DND-41 (cell line): ENCODE measurements at regions not wholly inside any gene's neighbourhood (a gene's known extent, or its start where the extent isn't known, plus 50 kb on each side); places are given as distances from the start of the nearest gene placed in this dataset.

Experiments
- ATAC-seq: fragments of 200-7000 bp; cut with Tn5 transposase; 3 replicates; pipeline ENCODE4 v1.9.1; 2021; ENCODE audit warnings: low read depth; ENCODE audit not compliant: insufficient read depth
- DNase-seq: peaks from one replicate; pipeline ENCODE4 v3.0.0-alpha.2; 2020
- H2AFZ ChIP-seq: 2 replicates; pipeline ENCODE4 v1.6.0; 2012; ENCODE audit warnings: low read depth, low read length
- H3K27ac ChIP-seq: 2 replicates; pipeline ENCODE4 v1.5.1; 2012; ENCODE audit warnings: low read length, inconsistent platforms
- H3K27me3 ChIP-seq: fragments of 200-600 bp; sonication (generic); 2 replicates; pipeline ENCODE4 v1.6.0; 2012; ENCODE audit warnings: low read length, mild to moderate bottlenecking, inconsistent platforms; ENCODE audit not compliant: insufficient read depth, poor library complexity
- H3K36me3 ChIP-seq: 2 replicates; pipeline ENCODE4 v1.5.1; 2012; ENCODE audit warnings: low read length, inconsistent platforms; ENCODE audit not compliant: insufficient read depth
- H3K4me1 ChIP-seq: 2 replicates; pipeline ENCODE4 v1.5.1; 2012; ENCODE audit warnings: mild to moderate bottlenecking, low read length; ENCODE audit not compliant: insufficient read depth
- H3K4me2 ChIP-seq: 2 replicates; pipeline ENCODE4 v1.6.0; 2012; ENCODE audit warnings: mild to moderate bottlenecking, moderate library complexity, low read length, inconsistent platforms; ENCODE audit not compliant: insufficient read depth
- H3K4me3 ChIP-seq, 2 experiments: fragments of 200-600 bp in 1 of 2; shearing (Covaris generic) in 1 of 2; 2 replicates each; pipeline ENCODE4 v1.5.1; 2012 to 2016; ENCODE audit warnings: inconsistent platforms in 2 of 2, low read length in 2 of 2, mild to moderate bottlenecking in 2 of 2, low read depth in 1 of 2, moderate library complexity in 1 of 2
- H3K79me2 ChIP-seq: 2 replicates; pipeline ENCODE4 v1.6.0; 2012; ENCODE audit warnings: low read length, inconsistent platforms; ENCODE audit not compliant: insufficient read depth
- H3K9ac ChIP-seq: 2 replicates; pipeline ENCODE4 v1.6.0; 2012; ENCODE audit warnings: low read depth, mild to moderate bottlenecking, inconsistent platforms, low read length, moderate library complexity
- H3K9me3 ChIP-seq: 2 replicates; pipeline ENCODE4 v1.5.1; 2012; ENCODE audit warnings: low read length, moderate library complexity, mild to moderate bottlenecking, inconsistent platforms; ENCODE audit not compliant: insufficient read depth, severe bottlenecking
- H4K20me1 ChIP-seq: 2 replicates; pipeline ENCODE4 v1.6.0; 2012; ENCODE audit warnings: low read length; ENCODE audit not compliant: insufficient read depth
- EZH2 ChIP-seq: IDR thresholded peaks from 3 replicates; pipeline ENCODE4 v1.6.1; 2012; ENCODE audit warnings: borderline replicate concordance, low read depth, mild to moderate bottlenecking, moderate library complexity, low read length, inconsistent platforms; ENCODE audit not compliant: severe bottlenecking
- TF ChIP-seq, protein P1 (sequence below): IDR thresholded peaks from 2 replicates; pipeline ENCODE4 v1.5.1; 2012; ENCODE audit warnings: borderline replicate concordance, low read length, moderate library complexity, mild to moderate bottlenecking; ENCODE audit not compliant: poor library complexity, severe bottlenecking; ENCODE audit errors: extremely low read depth

GRCh38 chr6:90406142-90406794, 109.6 kb upstream of the BACH2 start:
- no peak for TF ChIP-seq EZH2
- TF ChIP-seq, protein P1, sequence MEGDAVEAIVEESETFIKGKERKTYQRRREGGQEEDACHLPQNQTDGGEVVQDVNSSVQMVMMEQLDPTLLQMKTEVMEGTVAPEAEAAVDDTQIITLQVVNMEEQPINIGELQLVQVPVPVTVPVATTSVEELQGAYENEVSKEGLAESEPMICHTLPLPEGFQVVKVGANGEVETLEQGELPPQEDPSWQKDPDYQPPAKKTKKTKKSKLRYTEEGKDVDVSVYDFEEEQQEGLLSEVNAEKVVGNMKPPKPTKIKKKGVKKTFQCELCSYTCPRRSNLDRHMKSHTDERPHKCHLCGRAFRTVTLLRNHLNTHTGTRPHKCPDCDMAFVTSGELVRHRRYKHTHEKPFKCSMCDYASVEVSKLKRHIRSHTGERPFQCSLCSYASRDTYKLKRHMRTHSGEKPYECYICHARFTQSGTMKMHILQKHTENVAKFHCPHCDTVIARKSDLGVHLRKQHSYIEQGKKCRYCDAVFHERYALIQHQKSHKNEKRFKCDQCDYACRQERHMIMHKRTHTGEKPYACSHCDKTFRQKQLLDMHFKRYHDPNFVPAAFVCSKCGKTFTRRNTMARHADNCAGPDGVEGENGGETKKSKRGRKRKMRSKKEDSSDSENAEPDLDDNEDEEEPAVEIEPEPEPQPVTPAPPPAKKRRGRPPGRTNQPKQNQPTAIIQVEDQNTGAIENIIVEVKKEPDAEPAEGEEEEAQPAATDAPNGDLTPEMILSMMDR, result no peak

DNA sequence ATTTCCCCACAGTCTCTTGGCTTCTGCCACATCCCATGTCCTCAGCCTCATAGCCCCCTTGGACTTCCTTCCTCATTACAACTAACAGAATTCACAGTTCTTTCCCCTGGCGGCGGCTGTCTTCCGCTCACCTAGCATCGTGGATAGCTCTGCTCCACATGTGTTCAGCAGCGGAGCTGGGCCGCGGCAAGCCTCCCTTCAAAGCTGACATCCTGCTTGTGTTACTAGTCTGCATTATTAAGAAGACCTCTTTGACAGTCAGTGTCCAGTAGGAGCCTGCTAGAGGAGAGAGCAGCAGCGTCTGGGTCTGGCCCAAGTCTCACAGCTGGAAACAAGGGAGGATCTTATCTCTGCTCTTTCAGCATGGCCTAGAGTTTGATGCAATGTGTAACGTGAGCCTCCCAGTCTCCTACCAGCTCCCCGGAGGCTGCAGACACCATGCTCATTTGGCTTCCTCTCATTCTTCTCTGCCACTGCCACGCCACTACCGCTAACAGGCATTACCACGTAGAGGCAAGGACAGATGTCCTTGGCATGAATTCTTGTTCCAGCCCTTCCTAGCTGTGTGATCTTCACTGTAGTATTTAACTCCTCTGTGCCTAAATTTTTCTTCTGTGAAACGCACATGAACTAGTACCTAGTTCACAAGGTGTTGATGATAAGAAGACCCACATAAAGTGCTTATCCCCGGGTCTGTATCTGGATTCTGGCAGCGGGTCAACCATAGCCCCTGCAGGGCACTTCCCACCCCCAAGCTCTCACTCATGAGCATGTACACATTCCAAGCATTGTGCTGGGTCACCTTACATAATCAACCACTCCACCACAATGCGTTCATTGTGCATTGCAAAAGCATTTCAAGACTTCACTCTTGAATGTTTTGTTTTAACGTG, 107.1 kb upstream of the BACH2 start:
- H3K9ac ChIP-seq, result no peak overlapping the region
- H3K27me3 ChIP-seq, result no peaks in the 10 kb centered on the region
- no peaks in the 10 kb centered on the region for H3K9me3 ChIP-seq
- no peaks in the 10 kb centered on the region for H3K36me3 ChIP-seq
- H2AFZ ChIP-seq, result no peak overlapping the region
- H3K27ac ChIP-seq, result no peak overlapping the region
- TF ChIP-seq EZH2, result no peak
- TF ChIP-seq, protein P1, result no peak
- no peak overlapping the region for H3K4me2 ChIP-seq
- H3K4me3 ChIP-seq, result no peak overlapping the region
- H3K79me2 ChIP-seq, result no peaks in the 10 kb centered on the region
- H4K20me1 ChIP-seq, result no peaks in the 10 kb centered on the region
- no peak for ATAC-seq
- DNase-seq, result no peak
- peaks cover 6% of the 10 kb centered on the region for H3K4me1 ChIP-seq

More at GRCh38 chr6:90406142-90406794, 109.6 kb upstream of the BACH2 start:
- Histone ChIP-seq H3K27ac (no peak overlapping the region), H3K4me3 (no peak overlapping the region), H2AFZ (no peak overlapping the region), H3K9me3 (no peaks in the 10 kb centered on the region), H3K79me2 (no peaks in the 10 kb centered on the region), H4K20me1 (no peaks in the 10 kb centered on the region), H3K9ac (no peak overlapping the region), H3K27me3 (no peaks in the 10 kb centered on the region), H3K4me1 (peaks cover 6% of the 10 kb centered on the region), H3K4me2 (no peak overlapping the region), H3K36me3 (no peaks in the 10 kb centered on the region)
- DNase-seq (no peak), ATAC-seq (0 out of 3 replicates have a peak, but pooled peaks have one; percentile 51)

GRCh38 chr6:90402831-90403192, 106.2 kb upstream of the BACH2 start:
- Histone ChIP-seq H2AFZ (no peak overlapping the region), H3K27ac (no peak overlapping the region), H3K4me2 (no peak overlapping the region), H4K20me1 (no peaks in the 10 kb centered on the region), H3K79me2 (no peaks in the 10 kb centered on the region), H3K9me3 (no peaks in the 10 kb centered on the region), H3K9ac (no peak overlapping the region), H3K4me3 (no peak overlapping the region), H3K36me3 (no peaks in the 10 kb centered on the region), H3K27me3 (no peaks in the 10 kb centered on the region), H3K4me1 (peaks cover 14% of the 10 kb centered on the region)
- no peak for ATAC-seq
- DNase-seq, result no peak
- no peak for TF ChIP-seq EZH2
- TF ChIP-seq, protein P1, result no peak
